ENCODE measurements at regions not wholly inside any gene's neighbourhood (a gene's known extent, or its start where the extent isn't known, plus 50 kb on each side); places are given as distances from the start of the nearest gene placed in this dataset.

GRCh38 chr15:35218215-35218614 is 133.1 kb upstream of the NANOGP8 start:
- H3K9me3 Mint-ChIP-seq (ENCODE audit: unreplicated experiment) = no peaks in the 10 kb centered on the region
- no peak overlapping the region for H3K27ac Mint-ChIP-seq (ENCODE audit: unreplicated experiment)

GRCh38 chr15:35215093-35215492 is 130.0 kb upstream of the NANOGP8 start:
- H3K9me3 Mint-ChIP-seq (ENCODE audit: unreplicated experiment) = no peaks in the 10 kb centered on the region
- TF ChIP-seq CTCF (IDR thresholded peaks at IDR 0.05; ENCODE audit: unreplicated experiment) = no peak
- no peak overlapping the region for H3K4me3 Mint-ChIP-seq (ENCODE audit: unreplicated experiment)
- no peak overlapping the region for H3K27ac Mint-ChIP-seq (ENCODE audit: unreplicated experiment)
- DNase-seq (ENCODE audit: low spot score) = no peak
- H3K27me3 Mint-ChIP-seq (ENCODE audit: unreplicated experiment) = no peaks in the 10 kb centered on the region
- no peaks in the 10 kb centered on the region for H3K36me3 Mint-ChIP-seq (ENCODE audit: low read depth, unreplicated experiment)
- no peaks in the 10 kb centered on the region for H3K4me1 Mint-ChIP-seq (ENCODE audit: unreplicated experiment)

More at GRCh38 chr15:35218215-35218614, 133.1 kb upstream of the NANOGP8 start:
- Mint-ChIP-seq H3K4me3 (ENCODE audit: unreplicated experiment) (no peak overlapping the region), H3K36me3 (ENCODE audit: low read depth, unreplicated experiment) (no peaks in the 10 kb centered on the region), H3K27me3 (ENCODE audit: unreplicated experiment) (no peaks in the 10 kb centered on the region), H3K4me1 (ENCODE audit: unreplicated experiment) (no peaks in the 10 kb centered on the region)
- DNase-seq (ENCODE audit: low spot score) = no peak
- TF ChIP-seq CTCF (IDR thresholded peaks at IDR 0.05; ENCODE audit: unreplicated experiment) = no peak

GRCh38 chr15:35211240-35211902 is 126.3 kb upstream of the NANOGP8 start:
- no peaks in the 10 kb centered on the region for H3K36me3 Mint-ChIP-seq (ENCODE audit: low read depth, unreplicated experiment)
- no peak for DNase-seq (ENCODE audit: low spot score)
- no peak overlapping the region for H3K27ac Mint-ChIP-seq (ENCODE audit: unreplicated experiment)
- H3K9me3 Mint-ChIP-seq (ENCODE audit: unreplicated experiment) = no peaks in the 10 kb centered on the region
- no peaks in the 10 kb centered on the region for H3K27me3 Mint-ChIP-seq (ENCODE audit: unreplicated experiment)
- no peak for TF ChIP-seq CTCF (IDR thresholded peaks at IDR 0.05; ENCODE audit: unreplicated experiment)
- H3K4me1 Mint-ChIP-seq (ENCODE audit: unreplicated experiment) = no peaks in the 10 kb centered on the region
- H3K4me3 Mint-ChIP-seq (ENCODE audit: unreplicated experiment) = no peak overlapping the region

GRCh38 chr15:35210370-35210769 is 125.3 kb upstream of the NANOGP8 start:
- no peaks in the 10 kb centered on the region for H3K27me3 Mint-ChIP-seq (ENCODE audit: unreplicated experiment)
- no peaks in the 10 kb centered on the region for H3K4me1 Mint-ChIP-seq (ENCODE audit: unreplicated experiment)

More at GRCh38 chr15:35210370-35210769, 125.3 kb upstream of the NANOGP8 start:
- Mint-ChIP-seq H3K27ac (ENCODE audit: unreplicated experiment) (no peak overlapping the region), H3K9me3 (ENCODE audit: unreplicated experiment) (no peaks in the 10 kb centered on the region), H3K4me3 (ENCODE audit: unreplicated experiment) (no peak overlapping the region), H3K36me3 (ENCODE audit: low read depth, unreplicated experiment) (no peaks in the 10 kb centered on the region)
- no peak for TF ChIP-seq CTCF (IDR thresholded peaks at IDR 0.05; ENCODE audit: unreplicated experiment)
- no peak for DNase-seq (ENCODE audit: low spot score)
